ENCODE measurements at regions not wholly inside any gene's neighbourhood (a gene's known extent, or its start where the extent isn't known, plus 50 kb on each side); places are given as distances from the start of the nearest gene placed in this dataset.

DNA sequence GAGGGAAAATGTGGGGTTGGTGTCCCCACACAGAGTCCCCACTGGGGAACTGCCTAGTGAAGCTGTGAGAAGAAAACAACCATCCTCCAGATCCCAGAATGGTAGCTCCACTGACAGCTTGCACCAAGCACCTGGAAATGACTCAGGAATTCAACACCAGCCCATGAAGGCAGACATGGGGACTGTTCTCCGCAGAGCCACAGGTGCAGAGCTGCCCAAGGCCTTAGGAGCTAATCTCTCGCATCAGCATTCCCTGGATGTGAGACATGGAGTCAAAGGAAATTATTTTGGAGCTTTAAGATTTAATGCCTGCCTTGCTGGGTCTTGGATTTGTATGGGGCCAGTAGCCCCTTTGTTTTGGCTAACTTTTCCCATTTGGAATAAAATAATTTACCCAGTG is 367.9 kb downstream of the FAM133A start:
- no peak overlapping the region for H3K27ac ChIP-seq
- no peak for DNase-seq
- no peaks in the 10 kb centered on the region for H3K4me1 ChIP-seq
- no peak for ATAC-seq
- TF ChIP-seq CTCF (IDR thresholded peaks at IDR 0.05) = no peak
- intact Hi-C loops (cut with DNase I) = no loop called here
- H3K9me3 ChIP-seq = no peaks in the 10 kb centered on the region
- H3K27me3 ChIP-seq (ENCODE audit: low read depth) = no peaks in the 10 kb centered on the region
- no peaks in the 10 kb centered on the region for H3K36me3 ChIP-seq
- no peak overlapping the region for H3K4me3 ChIP-seq

DNA sequence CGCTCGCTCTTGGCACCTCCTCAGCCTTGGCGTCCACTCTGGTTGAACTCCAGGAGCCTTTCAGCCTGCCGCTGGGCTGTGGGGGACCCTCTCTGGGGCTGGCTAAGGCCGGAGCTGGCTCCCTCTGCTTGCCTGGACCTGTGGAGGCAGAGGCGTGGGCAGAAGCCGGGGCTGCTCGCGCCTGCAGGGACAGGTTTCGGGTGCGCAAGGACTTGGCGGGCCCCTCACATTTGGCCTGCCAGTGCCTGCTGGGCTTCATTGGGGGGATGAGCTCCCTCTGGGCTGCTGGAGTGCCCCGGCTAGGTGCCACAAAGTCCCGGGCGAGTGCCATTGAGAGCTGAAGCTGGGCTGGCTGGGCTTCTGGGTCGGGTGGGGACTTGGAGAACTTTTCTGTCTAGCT is 371.7 kb downstream of the FAM133A start:
- Histone ChIP-seq H3K36me3 (no peaks in the 10 kb centered on the region), H3K27ac (no peak overlapping the region), H3K27me3 (ENCODE audit: low read depth) (no peaks in the 10 kb centered on the region), H3K4me3 (no peak overlapping the region), H3K4me1 (no peaks in the 10 kb centered on the region), H3K9me3 (no peaks in the 10 kb centered on the region)
- no peak for ATAC-seq
- TF ChIP-seq CTCF (IDR thresholded peaks at IDR 0.05) = no peak
- intact Hi-C loops (cut with DNase I) = no loop called here
- DNase-seq = no peak

GRCh38 chrX:94051926-94052325 is 377.9 kb downstream of the FAM133A start:
- ATAC-seq = no peak
- intact Hi-C loops (cut with DNase I) = no loop called here
- no peak overlapping the region for H3K27ac ChIP-seq
- H3K9me3 ChIP-seq = no peaks in the 10 kb centered on the region
- no peak overlapping the region for H3K4me3 ChIP-seq
- no peaks in the 10 kb centered on the region for H3K4me1 ChIP-seq
- no peaks in the 10 kb centered on the region for H3K27me3 ChIP-seq (ENCODE audit: low read depth)
- DNase-seq = no peak
- no peaks in the 10 kb centered on the region for H3K36me3 ChIP-seq
- TF ChIP-seq CTCF (IDR thresholded peaks at IDR 0.05) = no peak

- ATAC-seq = peak in 1 of 2 donors; percentile 40
These were observed 379.6 kb downstream of the FAM133A start for GRCh38 chrX:94053575-94053974.

GRCh38 chrX:94057385-94057784 is 383.4 kb downstream of the FAM133A start:
- Histone ChIP-seq H3K4me1 (no peaks in the 10 kb centered on the region), H3K27ac (no peak overlapping the region), H3K9me3 (no peaks in the 10 kb centered on the region), H3K36me3 (no peaks in the 10 kb centered on the region), H3K27me3 (ENCODE audit: low read depth) (no peaks in the 10 kb centered on the region), H3K4me3 (no peak overlapping the region)
- no peak for DNase-seq
- no peak for TF ChIP-seq CTCF (IDR thresholded peaks at IDR 0.05)
- no peak for ATAC-seq
- intact Hi-C loops (cut with DNase I) = no loop called here

More at GRCh38 chrX:94053575-94053974, 379.6 kb downstream of the FAM133A start:
- no peaks in the 10 kb centered on the region for H3K4me1 ChIP-seq
- no peak overlapping the region for H3K4me3 ChIP-seq
- no peak for DNase-seq
- no peaks in the 10 kb centered on the region for H3K27me3 ChIP-seq (ENCODE audit: low read depth)
- intact Hi-C loops (cut with DNase I) = no loop called here
- H3K36me3 ChIP-seq = no peaks in the 10 kb centered on the region
- no peak overlapping the region for H3K27ac ChIP-seq
- TF ChIP-seq CTCF (IDR thresholded peaks at IDR 0.05) = no peak
- no peaks in the 10 kb centered on the region for H3K9me3 ChIP-seq
